ENCODE measurements at regions not wholly inside any gene's neighbourhood (a gene's known extent, or its start where the extent isn't known, plus 50 kb on each side); places are given as distances from the start of the nearest gene placed in this dataset.

- no peak for TF ChIP-seq HDAC6 (IDR thresholded peaks at IDR 0.05; ENCODE audit: low read depth, low read length)
- TF ChIP-seq CTCF (IDR thresholded peaks at IDR 0.05; ENCODE audit: control extremely low read depth in 1 of 3, insufficient read depth in 1 of 3, low read depth in 1 of 3, low read length in 3 of 3): no peak
- TF ChIP-seq SP1 (IDR thresholded peaks at IDR 0.05; ENCODE audit: low read depth, low read length): no peak
- TF ChIP-seq RAD21 (IDR thresholded peaks at IDR 0.05 in 1 of 2, conservative IDR thresholded peaks at IDR 0.05 in 1 of 2; ENCODE audit: low read depth in 2 of 2, low read length in 2 of 2): no peak
- TF ChIP-seq TEAD4 (IDR thresholded peaks at IDR 0.05; ENCODE audit: low read depth, low read length): no peak
- TF ChIP-seq, protein P1, sequence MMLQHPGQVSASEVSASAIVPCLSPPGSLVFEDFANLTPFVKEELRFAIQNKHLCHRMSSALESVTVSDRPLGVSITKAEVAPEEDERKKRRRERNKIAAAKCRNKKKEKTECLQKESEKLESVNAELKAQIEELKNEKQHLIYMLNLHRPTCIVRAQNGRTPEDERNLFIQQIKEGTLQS (IDR thresholded peaks at IDR 0.05; ENCODE audit: insufficient read depth, low read depth, low read length): no peak
- no peak for TF ChIP-seq EZH2 (IDR thresholded peaks at IDR 0.05; ENCODE audit: low read depth, low read length, severe bottlenecking)
- TF ChIP-seq, protein P2, sequence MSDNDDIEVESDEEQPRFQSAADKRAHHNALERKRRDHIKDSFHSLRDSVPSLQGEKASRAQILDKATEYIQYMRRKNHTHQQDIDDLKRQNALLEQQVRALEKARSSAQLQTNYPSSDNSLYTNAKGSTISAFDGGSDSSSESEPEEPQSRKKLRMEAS (IDR thresholded peaks at IDR 0.05): no peak
- TF ChIP-seq POLR2A (IDR thresholded peaks at IDR 0.05; ENCODE audit: control extremely low read depth in 1 of 2, low read depth in 2 of 2, low read length in 2 of 2): no peak
- no peak for TF ChIP-seq POLR2AphosphoS5 (IDR thresholded peaks at IDR 0.05; ENCODE audit: low read depth, low read length)
Observed at GRCh38 chr12:31819427-31819826, 90.6 kb upstream of the AMN1 start.

All from H1 (cell line).